GM18499 (cell line): ENCODE measurements at regions not wholly inside any gene's neighbourhood (a gene's known extent, or its start where the extent isn't known, plus 50 kb on each side); places are given as distances from the start of the nearest gene placed in this dataset.
"Not testable (repeated sequence)": the region's sequence is repeated elsewhere in the genome, so short reads cannot be mapped to it uniquely, and the experiment has no call there.

Experiments used
- ATAC-seq: cut with Tn5 transposase; IDR thresholded peaks from one replicate; pipeline ENCODE4 v1.9.1; 2021; ENCODE audit warnings: moderate number of reproducible peaks; ENCODE audit not compliant: insufficient read depth, unreplicated experiment

DNA sequence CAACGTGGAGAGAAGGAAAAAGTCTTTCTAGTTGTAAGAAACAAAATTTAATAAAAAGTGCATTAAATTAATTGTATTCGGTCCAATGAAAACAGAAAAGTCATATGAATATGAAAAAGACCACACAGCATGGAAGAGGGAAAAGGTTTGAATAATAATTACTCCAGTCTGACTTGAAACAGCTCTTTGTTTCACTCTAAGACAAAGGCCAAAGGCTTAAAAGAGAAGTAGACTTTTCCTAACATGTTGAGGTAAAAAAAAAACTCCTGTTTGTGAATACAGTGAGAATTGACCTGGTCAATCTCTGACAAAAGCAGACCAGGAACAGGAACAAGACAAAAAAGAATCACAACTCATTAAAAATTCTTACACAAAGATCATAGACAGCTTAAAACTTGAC is 429.8 kb downstream of the TOX3 start:
- no peak for ATAC-seq

GRCh38 chr16:52114379-52114778 is 432.6 kb downstream of the TOX3 start:
- no peak for ATAC-seq

DNA sequence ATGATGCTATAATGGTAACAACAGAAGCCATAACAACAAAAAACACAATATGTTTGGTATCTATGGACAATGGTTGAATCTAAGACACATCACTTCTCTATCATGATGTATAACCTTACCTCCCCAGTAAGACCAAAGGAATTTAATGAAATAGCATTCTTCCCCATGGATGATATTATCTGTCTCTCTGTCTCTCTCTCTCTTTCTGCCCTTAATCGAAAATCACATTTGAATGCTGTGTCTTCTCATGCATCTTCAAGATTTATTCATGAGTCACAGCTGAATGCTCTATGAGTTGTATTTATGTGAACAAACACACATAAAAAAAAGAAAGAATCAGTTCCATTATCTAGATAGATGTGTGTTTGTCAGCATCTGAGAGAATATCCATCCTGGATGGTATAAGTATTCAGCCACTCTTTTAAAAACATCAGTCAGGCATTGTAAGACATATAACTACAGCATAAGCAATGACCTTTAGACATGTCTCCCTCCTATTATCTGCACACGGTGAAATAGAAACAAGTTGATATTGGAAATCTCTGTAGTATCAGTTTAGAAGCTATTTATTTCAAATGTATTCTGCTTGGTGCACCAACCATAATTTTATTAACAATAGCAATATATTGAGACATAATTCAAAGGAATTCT is 433.3 kb downstream of the TOX3 start:
- no peak for ATAC-seq

DNA sequence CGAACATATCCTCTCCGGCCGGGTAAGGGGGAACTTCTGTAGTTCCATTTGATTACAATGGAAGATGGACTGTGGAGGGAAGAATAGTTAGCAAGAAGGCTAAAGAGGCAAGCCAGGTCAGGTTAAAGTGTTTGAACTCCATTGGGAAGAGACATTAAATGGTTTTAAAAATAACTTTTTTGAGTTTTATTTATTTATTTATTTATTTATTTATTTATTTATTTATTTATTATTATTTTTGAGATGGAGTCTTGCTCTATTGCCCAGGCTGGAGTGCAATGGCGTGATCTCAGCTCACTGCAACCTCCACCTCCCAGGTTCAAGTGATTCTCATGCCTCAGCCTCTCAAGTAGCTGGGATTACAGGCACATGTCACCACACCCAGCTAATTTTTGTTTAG is 441.9 kb downstream of the TOX3 start:
- not testable (repeated sequence) for ATAC-seq

DNA sequence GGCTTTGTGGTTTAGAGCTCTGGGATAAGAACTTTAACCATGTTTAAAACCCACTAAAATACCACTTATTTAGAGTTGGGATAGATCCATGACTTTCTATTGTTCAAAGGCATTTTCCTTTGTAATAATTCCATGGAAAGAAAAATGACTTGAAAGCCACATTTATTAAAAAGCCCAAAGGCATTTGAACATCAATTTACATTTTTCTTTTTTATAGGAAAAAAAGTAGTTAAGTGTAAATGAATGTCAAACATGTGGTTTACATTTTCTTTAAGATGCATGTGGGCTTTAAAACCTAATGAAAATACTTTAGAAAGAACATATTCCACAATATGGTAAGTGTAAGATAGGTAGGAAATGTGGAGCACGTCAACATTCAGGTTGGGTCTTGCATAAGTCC is 443.2 kb downstream of the TOX3 start:
- no peak for ATAC-seq

- no peak for ATAC-seq
Observed at GRCh38 chr16:52101246-52101645, 445.7 kb downstream of the TOX3 start.

DNA sequence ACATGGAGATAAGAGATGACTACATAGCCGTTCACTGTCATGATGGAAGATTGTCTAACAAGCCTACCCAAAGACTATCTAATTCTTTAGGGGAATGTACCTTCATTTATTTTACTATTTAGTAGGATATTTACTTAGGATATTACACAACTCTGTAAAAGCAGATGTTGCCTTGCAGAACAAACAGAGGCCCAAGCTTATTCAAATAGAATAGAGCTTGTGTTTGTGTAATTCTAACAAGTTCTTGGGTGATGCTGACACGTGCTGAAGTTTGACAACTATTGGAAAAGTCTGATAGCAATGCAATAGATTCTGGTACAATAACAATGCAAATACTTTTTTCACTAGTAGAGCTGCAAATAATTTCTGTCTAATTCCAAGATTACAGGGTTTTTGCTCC is 447.6 kb downstream of the TOX3 start:
- ATAC-seq = no peak

GRCh38 chr16:52095471-52095870 is 451.5 kb downstream of the TOX3 start:
- no peak for ATAC-seq

DNA sequence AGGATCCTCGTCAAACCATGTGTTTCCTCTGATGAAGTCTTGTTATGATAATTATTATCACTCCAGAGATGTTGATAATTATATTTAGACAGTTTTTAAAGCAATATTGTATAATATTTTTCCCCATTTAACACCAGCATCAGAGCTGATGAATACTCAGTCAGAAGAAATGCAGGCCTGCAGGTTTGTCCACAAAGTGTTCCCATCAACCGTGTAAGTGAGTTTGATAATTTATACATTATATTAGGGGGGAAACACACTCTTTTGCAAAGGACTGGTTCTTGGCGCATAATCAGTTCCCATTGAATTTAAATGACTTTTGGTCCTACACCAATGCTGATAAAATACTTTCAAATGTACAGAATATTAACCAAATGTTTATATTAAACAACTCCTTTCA is 454.8 kb downstream of the TOX3 start:
- ATAC-seq = no peak

DNA sequence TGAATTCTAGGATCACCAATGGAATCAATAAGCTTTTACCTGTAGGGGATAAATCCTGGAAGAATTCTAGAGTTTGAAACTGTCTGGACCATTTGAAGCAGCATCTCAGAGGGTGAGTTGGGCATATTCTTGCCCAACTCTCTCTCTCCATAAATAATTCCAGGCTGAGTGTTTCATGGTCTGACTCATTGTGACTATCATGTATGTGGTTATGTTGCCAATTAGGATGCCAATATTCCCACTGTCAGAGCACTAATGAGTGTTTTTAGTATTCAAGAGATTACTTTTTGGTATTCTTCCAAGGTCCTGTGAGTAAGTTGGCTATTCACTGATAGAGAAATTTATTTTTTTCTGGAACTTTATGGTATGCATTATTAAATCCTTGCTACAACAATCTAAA is 456.9 kb downstream of the TOX3 start:
- no peak for ATAC-seq

DNA sequence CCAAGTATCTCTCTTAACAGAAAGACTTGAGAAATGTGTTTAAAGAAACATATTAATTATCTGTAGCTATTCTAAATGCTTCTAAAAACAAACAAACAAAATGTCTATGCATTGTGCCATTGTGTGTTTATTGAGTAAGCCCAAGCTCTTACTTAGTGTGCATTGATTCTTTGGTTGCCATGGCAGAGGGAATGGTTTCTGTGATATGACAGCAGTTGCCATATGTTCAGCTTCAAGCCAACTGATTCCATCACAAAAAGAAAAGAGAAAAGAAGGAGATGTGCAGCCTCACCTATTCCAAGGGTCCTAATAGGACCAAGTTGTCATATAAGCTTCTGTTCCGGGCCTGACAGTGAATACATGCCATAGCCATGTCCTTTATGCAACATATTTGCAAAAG is 457.5 kb downstream of the TOX3 start:
- ATAC-seq = no peak

DNA sequence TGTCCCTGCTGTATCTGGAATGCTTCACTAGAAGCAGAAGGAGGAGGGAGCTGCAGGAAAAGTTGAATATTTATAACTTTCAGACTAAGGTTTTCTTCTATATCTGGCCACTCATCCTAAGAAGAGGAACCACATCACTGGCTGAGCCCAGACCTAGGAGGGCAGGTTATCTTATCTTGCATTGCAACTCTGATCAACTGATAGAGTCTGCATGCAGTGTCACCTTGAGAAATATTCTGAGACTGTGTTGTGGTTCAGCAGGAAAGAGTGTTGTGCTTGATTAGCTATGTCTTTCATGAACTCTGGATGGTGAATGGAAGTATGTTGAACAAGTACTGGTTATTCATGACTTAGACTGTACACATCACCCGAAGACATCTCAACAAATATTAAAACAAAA is 460.0 kb downstream of the TOX3 start:
- ATAC-seq = no peak

- no peak for ATAC-seq
Observed at GRCh38 chr16:52078716-52079655, 468.0 kb downstream of the TOX3 start.

- ATAC-seq = no peak
Observed at GRCh38 chr16:52077607-52078006, 469.3 kb downstream of the TOX3 start.

DNA sequence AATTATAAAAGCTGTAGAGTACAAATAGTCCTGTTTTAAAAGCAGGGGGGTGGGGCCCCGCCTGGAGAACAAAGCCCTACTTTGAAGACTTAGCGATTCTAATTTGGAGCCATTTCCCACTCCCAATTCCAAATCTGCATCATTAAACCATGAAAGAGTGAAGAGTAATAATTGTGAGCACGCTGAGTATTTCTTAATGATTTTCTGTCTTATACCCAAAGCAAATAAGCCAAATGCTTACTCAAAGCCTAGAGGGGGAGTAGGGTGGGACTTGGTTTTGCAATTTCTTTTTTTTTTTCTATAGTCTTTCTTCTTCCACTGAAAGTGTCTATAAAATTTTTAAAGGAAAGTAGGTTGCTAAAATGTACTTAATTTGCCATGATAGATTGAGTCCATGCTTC is 470.1 kb downstream of the TOX3 start:
- no peak for ATAC-seq

DNA sequence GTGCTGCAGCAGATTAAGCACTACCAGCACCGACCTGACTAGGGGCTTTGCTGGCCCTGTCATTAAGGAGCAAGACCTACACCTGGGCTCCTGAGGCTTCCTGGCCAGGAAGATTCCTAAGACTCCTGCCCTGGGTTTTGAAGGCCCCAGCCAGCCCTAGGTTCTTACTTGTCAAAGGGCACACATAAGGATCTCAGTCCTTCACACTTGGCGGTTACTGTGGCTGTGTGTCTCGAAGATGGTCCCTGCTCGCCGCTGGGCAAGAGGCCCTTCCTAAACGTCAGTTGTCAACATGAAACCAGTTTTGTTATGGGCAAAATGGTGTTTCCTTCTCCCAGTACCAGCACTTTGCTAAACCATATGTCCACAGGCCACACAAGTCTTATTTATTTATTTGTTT is 470.6 kb downstream of the TOX3 start:
- no peak for ATAC-seq

DNA sequence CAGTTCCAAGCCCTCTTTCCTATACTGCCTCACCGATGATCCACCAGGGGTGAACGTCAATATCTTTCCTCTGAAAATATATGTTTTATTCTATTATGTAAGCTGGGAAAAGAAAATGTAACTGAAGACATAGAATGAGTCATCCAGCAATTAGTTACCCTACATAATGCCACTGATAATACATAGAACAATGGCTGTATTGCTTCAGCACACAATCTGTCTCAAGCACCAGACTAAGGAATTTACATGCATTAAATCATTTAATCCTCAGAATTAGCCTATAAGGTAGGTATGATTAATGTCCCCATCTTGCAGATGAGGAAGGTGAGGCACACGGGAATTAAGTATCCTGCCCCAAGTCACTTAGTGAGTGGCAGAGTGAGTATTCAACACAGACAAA is 472.8 kb downstream of the TOX3 start:
- ATAC-seq = no peak

DNA sequence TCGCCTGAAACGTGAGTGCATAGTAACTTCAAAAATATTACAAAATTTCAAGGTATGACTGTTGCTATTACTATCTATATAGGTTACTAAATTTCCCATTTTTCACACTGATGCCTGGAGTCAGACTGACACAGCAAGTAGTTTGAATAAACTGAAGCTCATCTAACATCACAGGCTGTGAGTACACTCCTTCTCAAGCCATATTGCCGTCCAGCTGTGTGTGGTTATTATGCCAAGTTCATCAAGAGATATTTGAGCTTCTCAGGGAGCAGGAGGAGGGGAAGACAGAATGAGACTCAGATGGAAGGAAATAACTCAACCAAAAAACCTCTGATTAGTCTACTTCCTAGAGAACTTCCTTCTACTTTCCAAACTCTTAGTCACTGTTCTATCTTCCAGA is 473.9 kb downstream of the TOX3 start:
- ATAC-seq = no peak

- ATAC-seq = no peak
Observed at GRCh38 chr16:52071101-52071500, 475.8 kb downstream of the TOX3 start.

GRCh38 chr16:52070341-52071057 is 476.4 kb downstream of the TOX3 start:
- ATAC-seq = no peak

- no peak for ATAC-seq
Observed at GRCh38 chr16:52069866-52070265, 477.1 kb downstream of the TOX3 start.
